ENCODE measurements at regions not wholly inside any gene's neighbourhood (a gene's known extent, or its start where the extent isn't known, plus 50 kb on each side); places are given as distances from the start of the nearest gene placed in this dataset.

DNA sequence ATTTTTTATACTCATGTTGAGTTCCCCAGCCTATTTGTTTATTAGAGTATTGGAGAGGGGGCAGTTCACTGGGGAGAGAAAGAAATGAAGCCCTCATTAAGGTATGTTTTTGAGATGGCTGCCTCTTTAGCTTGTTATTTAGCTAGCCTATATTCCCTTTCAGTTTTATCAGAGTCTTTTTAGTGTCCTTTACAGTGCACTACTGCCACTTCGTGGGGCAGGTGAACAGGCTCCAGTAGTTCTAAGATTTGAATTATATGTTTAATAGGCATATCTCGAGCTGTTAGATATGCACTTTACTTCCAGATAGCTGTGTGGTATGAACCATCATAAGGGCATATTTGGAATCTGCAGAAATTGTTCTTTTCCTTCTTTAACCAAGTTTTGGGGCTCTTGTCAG is 482.2 kb downstream of the KDM5D start:
- no peaks in the 10 kb centered on the region for H3K9me3 ChIP-seq (ENCODE audit: control insufficient read depth, insufficient read depth, low read length)
- H3K4me3 ChIP-seq (ENCODE audit: low read depth, low read length): no peak overlapping the region
- no peak for TF ChIP-seq CTCF (IDR thresholded peaks at IDR 0.05; ENCODE audit: low read depth, low read length)
- no peak overlapping the region for H3K27ac ChIP-seq (ENCODE audit: low read depth, low read length)
- H3K27me3 ChIP-seq (ENCODE audit: control insufficient read depth, insufficient read depth, low read length): no peaks in the 10 kb centered on the region
- ChIA-PET CTCF (no interaction called here), POLR2A (no interaction called here)
- DNase-seq (ENCODE audit: low read depth, low spot score): no peak

DNA sequence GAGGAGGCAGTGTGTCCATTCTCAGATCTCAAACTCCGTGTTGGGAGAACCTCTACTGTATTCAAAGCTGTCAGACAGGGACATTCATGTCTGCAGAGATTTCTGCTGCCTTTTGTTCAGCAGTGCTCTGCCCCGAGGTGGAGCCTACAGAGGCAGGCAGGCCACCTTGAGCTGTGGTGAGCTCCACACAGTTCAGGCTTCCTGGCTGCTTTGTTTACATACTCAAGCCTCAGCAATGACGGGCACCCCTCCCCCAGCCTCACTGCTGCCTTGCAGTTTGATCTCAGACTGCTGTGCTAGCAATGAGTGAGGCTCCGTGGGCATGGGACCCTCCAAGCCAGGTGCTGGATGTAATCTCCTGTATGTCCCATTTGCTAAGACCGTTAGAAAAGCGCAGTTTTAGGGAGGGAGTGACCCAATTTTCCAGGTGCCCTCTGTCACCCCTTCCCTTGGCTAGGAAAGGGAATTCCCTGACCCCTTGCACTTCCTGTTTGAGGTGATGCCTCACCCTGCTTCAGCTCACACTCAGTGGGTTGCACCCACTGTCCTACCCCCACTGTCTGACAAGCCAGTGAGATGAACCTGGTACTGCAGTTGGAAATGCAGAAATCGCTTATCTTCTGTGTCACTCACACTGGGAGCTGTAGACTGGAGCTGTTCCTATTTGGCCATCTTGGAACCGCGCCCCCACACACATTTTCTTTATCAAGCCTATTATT is 458.9 kb upstream of the HSFY2 start:
- Histone ChIP-seq H3K9me3 (ENCODE audit: control insufficient read depth, insufficient read depth, low read length) (no peaks in the 10 kb centered on the region), H3K4me3 (ENCODE audit: low read depth, low read length) (no peak overlapping the region), H3K27ac (ENCODE audit: low read depth, low read length) (no peak overlapping the region), H3K27me3 (ENCODE audit: control insufficient read depth, insufficient read depth, low read length) (no peaks in the 10 kb centered on the region)
- POLR2A ChIA-PET: no interaction called here
- DNase-seq (ENCODE audit: low read depth, low spot score): no peak
- TF ChIP-seq CTCF (IDR thresholded peaks at IDR 0.05; ENCODE audit: low read depth, low read length): no peak
- CTCF ChIA-PET: no interaction called here

- CTCF ChIA-PET: no interaction called here
- POLR2A ChIA-PET: no interaction called here
- no peak overlapping the region for H3K27ac ChIP-seq (ENCODE audit: low read depth, low read length)
- H3K9me3 ChIP-seq (ENCODE audit: control insufficient read depth, insufficient read depth, low read length): no peaks in the 10 kb centered on the region
- no peak for TF ChIP-seq CTCF (IDR thresholded peaks at IDR 0.05; ENCODE audit: low read depth, low read length)
- no peak overlapping the region for H3K4me3 ChIP-seq (ENCODE audit: low read depth, low read length)
- H3K27me3 ChIP-seq (ENCODE audit: control insufficient read depth, insufficient read depth, low read length): no peaks in the 10 kb centered on the region
- no peak for DNase-seq (ENCODE audit: low read depth, low spot score)
Observed at GRCh38 chrY:19220784-19221183, 447.2 kb upstream of the HSFY2 start.

DNA sequence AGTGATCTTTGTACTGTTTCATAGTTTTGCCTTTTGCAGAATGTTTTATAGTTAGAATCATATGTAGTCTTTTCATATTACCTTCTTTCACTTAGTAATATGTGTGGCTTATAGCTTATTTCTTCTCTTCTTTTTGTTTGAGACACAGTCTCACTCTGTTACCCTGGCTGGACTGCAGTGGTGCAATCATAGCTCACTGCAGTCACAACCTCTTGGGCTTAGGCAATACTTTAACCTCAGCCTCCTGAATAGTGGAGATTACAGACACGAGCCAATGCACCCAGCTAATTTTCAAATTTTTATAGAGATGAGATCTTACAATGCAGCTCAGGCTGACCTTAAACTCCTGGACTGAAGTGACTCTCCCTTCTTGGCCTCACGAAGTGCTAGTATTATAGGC is 435.4 kb upstream of the HSFY2 start:
- Histone ChIP-seq H3K27ac (ENCODE audit: low read depth, low read length) (no peak overlapping the region), H3K9me3 (ENCODE audit: control insufficient read depth, insufficient read depth, low read length) (no peaks in the 10 kb centered on the region)
- CTCF ChIA-PET: no interaction called here

DNA sequence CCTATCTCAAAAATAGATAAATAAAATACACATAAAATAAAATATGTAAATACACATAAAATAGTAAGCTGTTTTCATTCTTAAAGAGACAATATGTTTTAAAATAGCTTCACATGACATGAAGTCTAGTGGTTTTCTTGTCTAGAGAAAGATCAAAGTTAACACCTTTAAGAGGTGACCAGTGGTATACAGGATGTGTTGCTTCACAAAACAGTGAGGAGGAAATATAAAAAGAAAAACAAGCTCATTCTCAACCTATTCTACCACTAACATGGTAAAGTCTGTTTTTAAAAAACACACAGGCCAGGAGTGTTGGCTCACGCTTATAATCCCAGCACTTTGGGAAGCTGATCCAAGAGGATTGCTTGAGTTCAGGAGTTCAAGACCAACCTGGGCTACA is 433.5 kb upstream of the HSFY2 start:
- CTCF ChIA-PET: no interaction called here
- Histone ChIP-seq H3K27me3 (ENCODE audit: control insufficient read depth, insufficient read depth, low read length) (no peaks in the 10 kb centered on the region), H3K9me3 (ENCODE audit: control insufficient read depth, insufficient read depth, low read length) (no peaks in the 10 kb centered on the region), H3K4me3 (ENCODE audit: low read depth, low read length) (no peak overlapping the region), H3K27ac (ENCODE audit: low read depth, low read length) (no peak overlapping the region)
- POLR2A ChIA-PET: no interaction called here
- no peak for TF ChIP-seq CTCF (IDR thresholded peaks at IDR 0.05; ENCODE audit: low read depth, low read length)
- DNase-seq (ENCODE audit: low read depth, low spot score): no peak

More for the DNA sequence above, 435.4 kb upstream of the HSFY2 start:
- no peak for TF ChIP-seq CTCF (IDR thresholded peaks at IDR 0.05; ENCODE audit: low read depth, low read length)
- POLR2A ChIA-PET: no interaction called here
- H3K4me3 ChIP-seq (ENCODE audit: low read depth, low read length): no peak overlapping the region
- no peak for DNase-seq (ENCODE audit: low read depth, low spot score)
- H3K27me3 ChIP-seq (ENCODE audit: control insufficient read depth, insufficient read depth, low read length): no peaks in the 10 kb centered on the region

Data from AG04450 (cell line).